COLO668 (cell line): ENCODE measurements at regions not wholly inside any gene's neighbourhood (a gene's known extent, or its start where the extent isn't known, plus 50 kb on each side); places are given as distances from the start of the nearest gene placed in this dataset.
"Not testable (repeated sequence)": the region's sequence is repeated elsewhere in the genome, so short reads cannot be mapped to it uniquely, and the experiment has no call there.

Experiments used
- DNase-seq: peaks from one replicate; lab custom pipeline; 2025; ENCODE audit not compliant: unreplicated experiment; lab: John Stamatoyannopoulos, UW

- DNase-seq = no peak
Measured at GRCh38 chr3:65303431-65303830, 615.6 kb upstream of the ADAMTS9 start.

GRCh38 chr3:65291448-65292125 is 603.8 kb upstream of the ADAMTS9 start:
- DNase-seq = no peak

- DNase-seq = no peak
Measured at GRCh38 chr3:65288776-65289175, 601.0 kb upstream of the ADAMTS9 start.

- no peak for DNase-seq
Measured at GRCh38 chr3:65285956-65286355, 598.2 kb upstream of the ADAMTS9 start.

GRCh38 chr3:65284961-65285360 is 597.2 kb upstream of the ADAMTS9 start:
- no peak for DNase-seq

- DNase-seq = no peak
Measured at GRCh38 chr3:65284546-65284945, 596.7 kb upstream of the ADAMTS9 start.

- DNase-seq = no peak
Measured at GRCh38 chr3:65279225-65279782, 591.5 kb upstream of the ADAMTS9 start.

- DNase-seq = no peak
Measured at GRCh38 chr3:65277798-65278197, 590.0 kb upstream of the ADAMTS9 start.

- no peak for DNase-seq
Measured at GRCh38 chr3:65276551-65276950, 588.8 kb upstream of the ADAMTS9 start.

GRCh38 chr3:65268426-65268825 is 580.6 kb upstream of the ADAMTS9 start:
- no peak for DNase-seq

GRCh38 chr3:65265942-65266590 is 578.3 kb upstream of the ADAMTS9 start:
- no peak for DNase-seq

- no peak for DNase-seq
Measured at GRCh38 chr3:65265511-65265910, 577.7 kb upstream of the ADAMTS9 start.

GRCh38 chr3:65262548-65262947 is 574.7 kb upstream of the ADAMTS9 start:
- no peak for DNase-seq

- DNase-seq = no peak
Measured at GRCh38 chr3:65259946-65260345, 572.1 kb upstream of the ADAMTS9 start.

GRCh38 chr3:65252914-65253313 is 565.1 kb upstream of the ADAMTS9 start:
- not testable (repeated sequence) for DNase-seq

GRCh38 chr3:65252266-65252665 is 564.5 kb upstream of the ADAMTS9 start:
- DNase-seq = no peak

- no peak for DNase-seq
Measured at GRCh38 chr3:65251375-65251774, 563.6 kb upstream of the ADAMTS9 start.

GRCh38 chr3:65246561-65246960 is 558.8 kb upstream of the ADAMTS9 start:
- DNase-seq = no peak

- DNase-seq = no peak
Measured at GRCh38 chr3:65245133-65246063, 557.6 kb upstream of the ADAMTS9 start.

- DNase-seq = no peak
Measured at GRCh38 chr3:65240366-65240765, 552.6 kb upstream of the ADAMTS9 start.

GRCh38 chr3:65238652-65239051 is 550.9 kb upstream of the ADAMTS9 start:
- DNase-seq = no peak
